H9 (cell line): ENCODE measurements at regions not wholly inside any gene's neighbourhood (a gene's known extent, or its start where the extent isn't known, plus 50 kb on each side); places are given as distances from the start of the nearest gene placed in this dataset.

Source experiments
- DNase-seq: peaks from one replicate; pipeline ENCODE4 v3.0.0-alpha.2; 2017
- H2AFZ ChIP-seq: one replicate; pipeline ENCODE4 v1.6.1; 2013; ENCODE audit warnings: mild to moderate bottlenecking, low read length, control low read depth, moderate library complexity
- H2AK5ac ChIP-seq: 2 replicates; pipeline ENCODE4 v1.6.1; 2013; ENCODE audit warnings: low read length, control low read depth, mixed read lengths; ENCODE audit not compliant: insufficient read length
- H2BK120ac ChIP-seq: one replicate; pipeline ENCODE4 v1.6.1; 2013; ENCODE audit warnings: low read depth, mild to moderate bottlenecking, low read length, control low read depth, inconsistent platforms; ENCODE audit not compliant: poor library complexity, severe bottlenecking
- H2BK12ac ChIP-seq: 2 replicates; pipeline ENCODE4 v1.6.1; 2013; ENCODE audit warnings: low read length, control low read depth, mixed read lengths, low read depth; ENCODE audit not compliant: insufficient read length
- H2BK15ac ChIP-seq: 2 replicates; pipeline ENCODE4 v1.6.1; 2013; ENCODE audit warnings: low read depth, low read length, control low read depth
- H2BK20ac ChIP-seq: one replicate; pipeline ENCODE4 v1.6.1; 2013; ENCODE audit warnings: low read depth, mild to moderate bottlenecking, low read length, control low read depth, inconsistent platforms; ENCODE audit not compliant: poor library complexity, severe bottlenecking
- H2BK5ac ChIP-seq: 2 replicates; pipeline ENCODE4 v1.6.1; 2013; ENCODE audit warnings: low read length, control low read depth, mixed read lengths; ENCODE audit not compliant: insufficient read length
- H3K14ac ChIP-seq: 2 replicates; pipeline ENCODE4 v1.6.1; 2013; ENCODE audit warnings: low read length, control low read depth; ENCODE audit not compliant: insufficient read depth
- H3K18ac ChIP-seq: 2 replicates; pipeline ENCODE4 v1.6.1; 2013; ENCODE audit warnings: low read depth, mild to moderate bottlenecking, mixed read lengths, low read length, control low read depth; ENCODE audit not compliant: insufficient read length
- H3K23ac ChIP-seq: 2 replicates; pipeline ENCODE4 v1.6.1; 2013; ENCODE audit warnings: low read length, control low read depth, mixed read lengths, low read depth; ENCODE audit not compliant: insufficient read length
- H3K23me2 ChIP-seq: 2 replicates; pipeline ENCODE4 v1.6.1; 2013; ENCODE audit warnings: low read depth, mild to moderate bottlenecking, mixed read lengths, low read length, control low read depth; ENCODE audit not compliant: insufficient read length, poor library complexity, severe bottlenecking
- H3K27ac ChIP-seq: 2 replicates; pipeline ENCODE4 v1.5.1; 2013; ENCODE audit warnings: low read length, control low read depth, mixed read lengths, low read depth; ENCODE audit not compliant: insufficient read length
- H3K27me3 ChIP-seq: 2 replicates; pipeline ENCODE4 v1.6.1; 2013; ENCODE audit warnings: low read length, control low read depth, inconsistent platforms; ENCODE audit not compliant: insufficient read depth
- H3K4ac ChIP-seq: 2 replicates; pipeline ENCODE4 v1.6.1; 2013; ENCODE audit warnings: low read depth, mild to moderate bottlenecking, control low read depth, inconsistent platforms, low read length, moderate library complexity
- H3K4me1 ChIP-seq: 2 replicates; pipeline ENCODE4 v1.6.1; 2013; ENCODE audit warnings: low read length, control low read depth, inconsistent platforms; ENCODE audit not compliant: insufficient read depth
- H3K4me2 ChIP-seq: 2 replicates; pipeline ENCODE4 v1.6.1; 2013; ENCODE audit warnings: low read length, control low read depth, mixed read lengths; ENCODE audit not compliant: insufficient read length, insufficient read depth
- H3K56ac ChIP-seq: 2 replicates; pipeline ENCODE4 v1.6.1; 2013; ENCODE audit warnings: low read depth, mild to moderate bottlenecking, mixed read lengths, low read length, control low read depth; ENCODE audit not compliant: insufficient read length
- H3K79me1 ChIP-seq: 2 replicates; pipeline ENCODE4 v1.6.1; 2013; ENCODE audit warnings: low read depth, mild to moderate bottlenecking, moderate library complexity, low read length, control low read depth, inconsistent platforms; ENCODE audit not compliant: insufficient read depth, poor library complexity, severe bottlenecking
- H3K79me2 ChIP-seq: 2 replicates; pipeline ENCODE4 v1.6.1; 2013; ENCODE audit warnings: low read length, control low read depth, inconsistent platforms; ENCODE audit not compliant: insufficient read depth
- H3K9ac ChIP-seq: 2 replicates; pipeline ENCODE4 v1.6.1; 2013; ENCODE audit warnings: low read length, control low read depth, mixed read lengths; ENCODE audit not compliant: insufficient read length; ENCODE audit errors: extremely low read depth
- H3K9me3 ChIP-seq: one replicate; pipeline ENCODE4 v1.6.1; 2013; ENCODE audit warnings: low read depth, low read length, inconsistent platforms; ENCODE audit not compliant: control insufficient read depth
- H3T11ph ChIP-seq: one replicate; pipeline ENCODE4 v1.6.1; 2013; ENCODE audit warnings: mild to moderate bottlenecking, low read length, control low read depth, inconsistent platforms
- H4K20me1 ChIP-seq: one replicate; pipeline ENCODE4 v1.6.1; 2013; ENCODE audit not compliant: control insufficient read depth, insufficient read length, insufficient read depth
- H4K5ac ChIP-seq: 2 replicates; pipeline ENCODE4 v1.6.1; 2013; ENCODE audit warnings: low read depth, mild to moderate bottlenecking, mixed read lengths, low read length, control low read depth; ENCODE audit not compliant: insufficient read length
- H4K8ac ChIP-seq: replicated peaks from 2 replicates; pipeline ENCODE4 v1.6.1; 2013; ENCODE audit warnings: low read length, control low read depth, mixed read lengths, low read depth; ENCODE audit not compliant: insufficient read length
- H4K91ac ChIP-seq: 2 replicates; pipeline ENCODE4 v1.6.1; 2013; ENCODE audit warnings: low read depth, mild to moderate bottlenecking, moderate library complexity, mixed read lengths, low read length, control low read depth; ENCODE audit not compliant: insufficient read length
- H3K27ac Mint-ChIP-seq, 3 experiments: 2 replicates in 2 of 3; 3 replicates in 1 of 3; pipeline ENCODE4 v1.8.0; 2020 to 2021; ENCODE audit warnings: mixed read lengths in 3 of 3, mild to moderate bottlenecking in 1 of 3, moderate library complexity in 1 of 3
- H3K27me3 Mint-ChIP-seq: 2 replicates; pipeline ENCODE4 v1.8.0; 2021; ENCODE audit warnings: low read depth, mild to moderate bottlenecking, moderate library complexity, mixed read lengths
- H3K36me3 Mint-ChIP-seq, 3 experiments: 2 replicates in 2 of 3; 3 replicates in 1 of 3; pipeline ENCODE4 v1.8.0; 2020 to 2021; ENCODE audit warnings: low read depth in 3 of 3, mixed read lengths in 3 of 3; ENCODE audit not compliant: insufficient read depth in 1 of 3
- H3K4me1 Mint-ChIP-seq, 2 experiments: 2 replicates each; pipeline ENCODE4 v1.8.0; 2020; ENCODE audit warnings: mixed read lengths in 2 of 2
- H3K4me3 Mint-ChIP-seq, 2 experiments: 2 replicates in 1 of 2; 3 replicates in 1 of 2; pipeline ENCODE4 v1.8.0; 2020 to 2021; ENCODE audit warnings: mild to moderate bottlenecking in 2 of 2, mixed read lengths in 2 of 2, moderate library complexity in 1 of 2
- H3K9me3 Mint-ChIP-seq, 2 experiments: 2 replicates in 1 of 2; 3 replicates in 1 of 2; pipeline ENCODE4 v1.8.0; 2020; ENCODE audit warnings: mild to moderate bottlenecking in 2 of 2, mixed read lengths in 2 of 2, moderate library complexity in 1 of 2
- WGBS: extraction: QIAGEN DNeasy Blood & Tissue Kit; methylation state at CpG from one replicate; pipeline ENCODE4 v1.1.7; 2013; ENCODE audit warnings: missing lambda C conversion rate, low lambda C conversion rate, mixed read lengths; ENCODE audit not compliant: insufficient read length; ENCODE audit errors: extremely low coverage; 5-methylcytosine and 5-hydroxymethylcytosine counted together
- TF ChIP-seq, protein P1 (sequence below): fragments of 200-600 bp; sonication (generic); conservative IDR thresholded peaks from 3 replicates; pipeline ENCODE4 v1.8.0; 2021; ENCODE audit warnings: antibody characterized with exemption, mild to moderate bottlenecking

DNA sequence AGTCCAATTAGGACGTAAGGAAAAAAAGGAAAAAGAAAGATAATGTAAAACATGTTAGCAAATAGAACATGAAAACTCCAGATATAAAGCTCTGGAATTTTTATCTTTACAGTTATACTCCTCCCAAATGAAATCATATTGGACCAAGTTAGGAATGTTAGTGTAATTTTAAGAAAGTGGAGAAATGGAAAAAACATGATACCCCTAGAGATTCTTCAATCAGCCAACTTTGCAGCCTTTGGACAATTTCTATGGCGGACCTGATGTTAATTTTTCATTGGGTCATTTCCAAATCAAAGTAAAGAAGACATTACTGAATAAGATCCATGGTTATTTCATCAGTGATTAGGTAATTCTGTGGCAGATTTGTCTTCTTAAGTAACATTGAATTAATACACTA, 748.7 kb downstream of the RFPL4B start:
- no peak overlapping the region for H3K56ac ChIP-seq
- H3K27ac Mint-ChIP-seq, result no peak overlapping the region

More for the DNA sequence above, 748.7 kb downstream of the RFPL4B start:
- no peak for DNase-seq
- WGBS, result no CpG with 5 or more reads among the region's 2 CpGs
- no peak overlapping the region for H3T11ph ChIP-seq
- no peak overlapping the region for H4K8ac ChIP-seq
- no peaks in the 10 kb centered on the region for H4K20me1 ChIP-seq
- H3K79me2 ChIP-seq, result no peaks in the 10 kb centered on the region
- H2BK120ac ChIP-seq, result no peak overlapping the region
- no peaks in the 10 kb centered on the region for H3K79me1 ChIP-seq
- no peak overlapping the region for H3K9ac ChIP-seq
- H2AK5ac ChIP-seq, result no peak overlapping the region
- H3K4me1 ChIP-seq, result no peaks in the 10 kb centered on the region
- H2BK20ac ChIP-seq, result no peak overlapping the region
- TF ChIP-seq, protein P1, sequence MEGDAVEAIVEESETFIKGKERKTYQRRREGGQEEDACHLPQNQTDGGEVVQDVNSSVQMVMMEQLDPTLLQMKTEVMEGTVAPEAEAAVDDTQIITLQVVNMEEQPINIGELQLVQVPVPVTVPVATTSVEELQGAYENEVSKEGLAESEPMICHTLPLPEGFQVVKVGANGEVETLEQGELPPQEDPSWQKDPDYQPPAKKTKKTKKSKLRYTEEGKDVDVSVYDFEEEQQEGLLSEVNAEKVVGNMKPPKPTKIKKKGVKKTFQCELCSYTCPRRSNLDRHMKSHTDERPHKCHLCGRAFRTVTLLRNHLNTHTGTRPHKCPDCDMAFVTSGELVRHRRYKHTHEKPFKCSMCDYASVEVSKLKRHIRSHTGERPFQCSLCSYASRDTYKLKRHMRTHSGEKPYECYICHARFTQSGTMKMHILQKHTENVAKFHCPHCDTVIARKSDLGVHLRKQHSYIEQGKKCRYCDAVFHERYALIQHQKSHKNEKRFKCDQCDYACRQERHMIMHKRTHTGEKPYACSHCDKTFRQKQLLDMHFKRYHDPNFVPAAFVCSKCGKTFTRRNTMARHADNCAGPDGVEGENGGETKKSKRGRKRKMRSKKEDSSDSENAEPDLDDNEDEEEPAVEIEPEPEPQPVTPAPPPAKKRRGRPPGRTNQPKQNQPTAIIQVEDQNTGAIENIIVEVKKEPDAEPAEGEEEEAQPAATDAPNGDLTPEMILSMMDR, result no peak
- Mint-ChIP-seq H3K4me1 (peaks cover 5% of the 10 kb centered on the region in 2 experiments; a peak in 3 of 4 replicates), H3K36me3 (no peaks in the 10 kb centered on the region; a peak in 1 of 7 replicates), H3K9me3 (no peaks in the 10 kb centered on the region; a peak in 2 of 5 replicates), H3K4me3 (no peak overlapping the region), H3K27me3 (no peaks in the 10 kb centered on the region; the same call in 1 of the 2 replicates)
- no peak overlapping the region for H4K91ac ChIP-seq
- no peak overlapping the region for H3K23ac ChIP-seq
- no peaks in the 10 kb centered on the region for H3K9me3 ChIP-seq
- H3K18ac ChIP-seq, result no peak overlapping the region
- no peaks in the 10 kb centered on the region for H3K27me3 ChIP-seq
- no peak overlapping the region for H2BK12ac ChIP-seq
- no peak overlapping the region for H2BK15ac ChIP-seq
- H2BK5ac ChIP-seq, result no peak overlapping the region
- H3K14ac ChIP-seq, result no peak overlapping the region
- no peak overlapping the region for H3K4ac ChIP-seq
- no peak overlapping the region for H3K27ac ChIP-seq
- no peak overlapping the region for H2AFZ ChIP-seq
- H3K4me2 ChIP-seq, result no peak overlapping the region
- H3K23me2 ChIP-seq, result no peaks in the 10 kb centered on the region
- H4K5ac ChIP-seq, result no peak overlapping the region
